ENCODE measurements at regions not wholly inside any gene's neighbourhood (a gene's known extent, or its start where the extent isn't known, plus 50 kb on each side); places are given as distances from the start of the nearest gene placed in this dataset.

- H3K4me1 ChIP-seq, result peaks cover 24% of the 10 kb centered on the region
- intact Hi-C loops (cut with DNase I), result no loop called here
- H3K4me3 ChIP-seq, result no peak overlapping the region
- H3K36me3 ChIP-seq (ENCODE audit: insufficient read depth in 1 of 2, low read depth in 1 of 2), result no peaks in the 10 kb centered on the region
- ATAC-seq, result no peak
- peak overlapping the region; percentile 89 for H3K27ac ChIP-seq
- WGBS, 3 donors, result 62 to 77% (median 65%) methylated on average over 6 of the region's 6 CpGs
- H3K9me3 ChIP-seq, result no peaks in the 10 kb centered on the region
- no peak for TF ChIP-seq CTCF (IDR thresholded peaks at IDR 0.05)
- DNase-seq, result no peak
- no peaks in the 10 kb centered on the region for H3K27me3 ChIP-seq (ENCODE audit: insufficient read depth in 3 of 3, low read length in 2 of 3)
Observed at GRCh38 chr5:159824188-159825161, 91.8 kb upstream of the ADRA1B start.

DNA sequence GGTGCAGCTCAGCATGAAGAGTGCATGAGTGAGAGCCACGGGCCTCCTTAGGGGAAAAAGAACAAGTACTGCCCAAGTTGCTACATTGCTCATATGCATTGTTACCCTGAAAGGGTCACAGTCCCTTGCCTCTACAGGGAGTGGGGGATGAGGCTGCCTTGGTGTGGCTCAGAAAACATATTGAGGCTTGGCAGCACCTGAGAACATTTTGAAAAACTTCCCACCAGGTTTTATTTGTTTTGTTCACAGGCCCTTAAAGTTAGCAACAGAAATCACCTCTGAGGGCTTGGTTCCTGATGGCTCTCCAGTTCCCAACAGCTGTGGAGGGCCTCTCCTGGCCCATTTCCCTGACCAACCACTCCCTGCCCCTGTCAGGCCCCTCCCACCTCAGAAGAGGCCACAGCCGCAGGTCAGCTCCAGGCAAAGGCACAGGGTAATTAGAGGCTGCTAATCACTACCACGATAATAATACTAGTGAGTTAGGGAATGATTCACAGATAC is 90.7 kb upstream of the ADRA1B start:
- TF ChIP-seq CTCF (IDR thresholded peaks at IDR 0.05), result no peak
- H3K4me1 ChIP-seq, result peaks cover 24% of the 10 kb centered on the region
- ATAC-seq (peak; percentile 66 to 83 (median 76)), DNase-seq (peak; percentile 30 to 66)
- no peaks in the 10 kb centered on the region for H3K36me3 ChIP-seq (ENCODE audit: insufficient read depth in 1 of 2, low read depth in 1 of 2)
- H3K9me3 ChIP-seq, result no peaks in the 10 kb centered on the region
- no peaks in the 10 kb centered on the region for H3K27me3 ChIP-seq (ENCODE audit: insufficient read depth in 3 of 3, low read length in 2 of 3)
- H3K4me3 ChIP-seq, result no peak overlapping the region
- intact Hi-C loops (cut with DNase I), result no loop called here
- peak overlapping the region; percentile 89 for H3K27ac ChIP-seq
- 7 to 26% (median 11%) methylated on average over 3 of the region's 3 CpGs for WGBS, 3 donors

DNA sequence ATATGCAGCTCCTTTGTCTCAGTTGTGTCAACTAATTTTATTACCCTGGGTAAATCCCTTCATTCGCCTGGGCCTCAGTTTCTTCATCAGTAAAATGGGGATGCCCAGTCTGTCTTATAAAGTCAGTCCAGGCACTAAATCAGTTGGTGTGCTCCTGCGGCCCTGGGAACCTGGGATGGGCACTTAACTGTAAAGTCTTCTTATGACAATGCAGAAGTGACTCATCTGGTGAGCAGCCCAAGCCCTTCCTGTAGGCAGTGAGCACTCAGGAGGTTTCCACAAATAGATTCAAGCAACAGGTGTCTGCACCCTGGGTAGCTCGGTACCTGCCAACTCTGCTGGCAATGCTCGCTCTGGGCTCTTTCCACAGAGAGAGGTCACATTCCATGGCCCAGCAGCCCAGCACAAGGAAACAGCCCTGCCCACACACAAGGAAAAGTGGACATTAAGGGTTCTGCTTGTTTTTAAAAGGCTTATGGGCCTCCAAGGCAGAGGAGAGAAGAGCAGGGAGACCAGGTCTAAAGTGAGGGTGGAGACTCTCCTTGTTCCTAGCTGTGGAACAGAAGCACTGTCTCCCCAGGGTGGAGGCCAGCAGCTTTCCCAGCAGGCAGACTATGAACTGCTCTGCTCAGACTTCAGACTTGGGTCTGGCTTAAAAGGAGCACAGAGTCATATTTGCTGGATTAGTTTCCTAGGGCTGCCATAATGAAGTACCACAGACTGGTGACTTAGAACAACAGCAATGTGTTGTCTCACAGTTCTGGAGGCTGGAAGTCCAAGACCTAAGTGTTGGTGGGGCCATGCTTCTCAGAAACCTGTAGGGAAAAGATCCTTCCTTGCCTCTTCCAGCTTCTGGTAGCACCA is 89.7 kb upstream of the ADRA1B start:
- Histone ChIP-seq H3K36me3 (ENCODE audit: insufficient read depth in 1 of 2, low read depth in 1 of 2) (no peaks in the 10 kb centered on the region), H3K9me3 (no peaks in the 10 kb centered on the region), H3K27ac (peak overlapping the region; percentile 91), H3K27me3 (ENCODE audit: insufficient read depth in 3 of 3, low read length in 2 of 3) (no peaks in the 10 kb centered on the region), H3K4me1 (peaks cover 24% of the 10 kb centered on the region), H3K4me3 (no peak overlapping the region)
- DNase-seq (peak; percentile 76 to 89), ATAC-seq (peak; percentile 97 to 98 (median 98))
- intact Hi-C loops (cut with DNase I), result no loop called here
- WGBS, 3 donors, result 24 to 44% (median 32%) methylated on average over 4 of the region's 4 CpGs
- no peak for TF ChIP-seq CTCF (IDR thresholded peaks at IDR 0.05)

- ATAC-seq (no peak), DNase-seq (no peak)
- intact Hi-C loops (cut with DNase I), result no loop called here
- no peaks in the 10 kb centered on the region for H3K9me3 ChIP-seq
- H3K36me3 ChIP-seq (ENCODE audit: insufficient read depth in 1 of 2, low read depth in 1 of 2), result no peaks in the 10 kb centered on the region
- peak overlapping the region; percentile 91 for H3K27ac ChIP-seq
- no peak for TF ChIP-seq CTCF (IDR thresholded peaks at IDR 0.05)
- H3K4me3 ChIP-seq, result no peak overlapping the region
- H3K27me3 ChIP-seq (ENCODE audit: insufficient read depth in 3 of 3, low read length in 2 of 3), result no peaks in the 10 kb centered on the region
- 66 to 86% (median 76%) methylated on average over 4 of the region's 4 CpGs for WGBS, 3 donors
- H3K4me1 ChIP-seq, result peaks cover 24% of the 10 kb centered on the region
Observed at GRCh38 chr5:159827861-159828260, 88.4 kb upstream of the ADRA1B start.
